IMR-90 (cell line): ENCODE measurements at regions not wholly inside any gene's neighbourhood (a gene's known extent, or its start where the extent isn't known, plus 50 kb on each side); places are given as distances from the start of the nearest gene placed in this dataset.

Experiments
- RFX5 ChIP-seq: IDR thresholded peaks from 2 replicates; pipeline ENCODE4 v1.8.0; 2012; ENCODE audit warnings: low read depth, mild to moderate bottlenecking, low read length, moderate library complexity
- TF ChIP-seq, protein P1 (sequence below): conservative IDR thresholded peaks from 2 replicates; pipeline ENCODE4 v1.5.1; 2012; ENCODE audit warnings: mild to moderate bottlenecking, low read depth, low read length, improper control_type of control experiment

DNA sequence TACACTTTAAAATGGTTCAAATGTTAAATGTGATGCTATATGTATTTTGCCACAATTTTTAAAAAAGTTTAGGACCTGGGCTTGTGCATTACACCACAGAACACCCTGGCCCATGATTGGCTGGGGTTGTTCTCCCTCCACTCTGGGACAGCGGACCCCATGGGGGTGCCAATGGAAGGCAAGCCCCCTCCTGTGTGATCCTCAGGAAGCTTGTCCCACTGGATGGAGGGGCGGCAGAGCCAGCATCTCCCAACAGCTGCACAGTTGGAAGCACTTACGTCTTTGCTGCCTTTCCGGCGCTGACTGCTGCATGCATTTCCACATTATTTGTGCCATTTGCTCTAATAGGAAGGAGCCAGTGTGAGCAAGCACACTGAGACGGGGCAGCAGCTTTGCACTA, 196.5 kb downstream of the SHANK2 start:
- TF ChIP-seq, protein P1, sequence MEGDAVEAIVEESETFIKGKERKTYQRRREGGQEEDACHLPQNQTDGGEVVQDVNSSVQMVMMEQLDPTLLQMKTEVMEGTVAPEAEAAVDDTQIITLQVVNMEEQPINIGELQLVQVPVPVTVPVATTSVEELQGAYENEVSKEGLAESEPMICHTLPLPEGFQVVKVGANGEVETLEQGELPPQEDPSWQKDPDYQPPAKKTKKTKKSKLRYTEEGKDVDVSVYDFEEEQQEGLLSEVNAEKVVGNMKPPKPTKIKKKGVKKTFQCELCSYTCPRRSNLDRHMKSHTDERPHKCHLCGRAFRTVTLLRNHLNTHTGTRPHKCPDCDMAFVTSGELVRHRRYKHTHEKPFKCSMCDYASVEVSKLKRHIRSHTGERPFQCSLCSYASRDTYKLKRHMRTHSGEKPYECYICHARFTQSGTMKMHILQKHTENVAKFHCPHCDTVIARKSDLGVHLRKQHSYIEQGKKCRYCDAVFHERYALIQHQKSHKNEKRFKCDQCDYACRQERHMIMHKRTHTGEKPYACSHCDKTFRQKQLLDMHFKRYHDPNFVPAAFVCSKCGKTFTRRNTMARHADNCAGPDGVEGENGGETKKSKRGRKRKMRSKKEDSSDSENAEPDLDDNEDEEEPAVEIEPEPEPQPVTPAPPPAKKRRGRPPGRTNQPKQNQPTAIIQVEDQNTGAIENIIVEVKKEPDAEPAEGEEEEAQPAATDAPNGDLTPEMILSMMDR: no peak
- TF ChIP-seq RFX5: no peak
